HG02981 (cell line): ENCODE measurements at regions not wholly inside any gene's neighbourhood (a gene's known extent, or its start where the extent isn't known, plus 50 kb on each side); places are given as distances from the start of the nearest gene placed in this dataset.
"Not testable (repeated sequence)": the region's sequence is repeated elsewhere in the genome, so short reads cannot be mapped to it uniquely, and the experiment has no call there.

Source experiments
- ATAC-seq: cut with Tn5 transposase; IDR thresholded peaks from one replicate; pipeline ENCODE4 v1.9.1; 2021; ENCODE audit warnings: mild to moderate bottlenecking, moderate library complexity; ENCODE audit not compliant: unreplicated experiment

GRCh38 chr4:169342906-169343564 is 72.3 kb upstream of the SH3RF1 start:
- ATAC-seq: no peak

- no peak for ATAC-seq
Observed at GRCh38 chr4:169342159-169342860, 71.6 kb upstream of the SH3RF1 start.

- ATAC-seq: peak; percentile 52
Observed at GRCh38 chr4:169341490-169341889, 70.7 kb upstream of the SH3RF1 start.

- ATAC-seq: no peak
Observed at GRCh38 chr4:169340834-169341233, 70.1 kb upstream of the SH3RF1 start.

- ATAC-seq: no peak
Observed at GRCh38 chr4:169338241-169338640, 67.5 kb upstream of the SH3RF1 start.

- ATAC-seq: no peak
Observed at GRCh38 chr4:169337510-169337909, 66.8 kb upstream of the SH3RF1 start.

GRCh38 chr4:169335331-169335730 is 64.6 kb upstream of the SH3RF1 start:
- ATAC-seq: no peak

- no peak for ATAC-seq
Observed at GRCh38 chr4:169334335-169334734, 63.6 kb upstream of the SH3RF1 start.

- no peak for ATAC-seq
Observed at GRCh38 chr4:169333265-169333664, 62.5 kb upstream of the SH3RF1 start.

GRCh38 chr4:169332583-169332982 is 61.8 kb upstream of the SH3RF1 start:
- ATAC-seq: no peak

GRCh38 chr4:169330811-169331210 is 60.1 kb upstream of the SH3RF1 start:
- no peak for ATAC-seq

- ATAC-seq: no peak
Observed at GRCh38 chr4:169330095-169330494, 59.3 kb upstream of the SH3RF1 start.

GRCh38 chr4:169327951-169328350 is 57.2 kb upstream of the SH3RF1 start:
- ATAC-seq: no peak

GRCh38 chr4:169323925-169324324 is 53.2 kb upstream of the SH3RF1 start:
- not testable (repeated sequence) for ATAC-seq

GRCh38 chr4:169322833-169323232 is 52.1 kb upstream of the SH3RF1 start:
- ATAC-seq: not testable (repeated sequence)
